HG03442 (cell line): ENCODE measurements at regions not wholly inside any gene's neighbourhood (a gene's known extent, or its start where the extent isn't known, plus 50 kb on each side); places are given as distances from the start of the nearest gene placed in this dataset.
"Not testable (repeated sequence)": the region's sequence is repeated elsewhere in the genome, so short reads cannot be mapped to it uniquely, and the experiment has no call there.

Experiments used
- ATAC-seq: cut with Tn5 transposase; IDR thresholded peaks from one replicate; pipeline ENCODE4 v1.9.1; 2021; ENCODE audit warnings: mild to moderate bottlenecking, moderate library complexity; ENCODE audit not compliant: unreplicated experiment

- no peak for ATAC-seq
These were observed 324.8 kb downstream of the QKI start for GRCh38 chr6:163739408-163739725.

- peak; percentile 78 for ATAC-seq
These were observed 324.3 kb downstream of the QKI start for GRCh38 chr6:163738725-163739407.

DNA sequence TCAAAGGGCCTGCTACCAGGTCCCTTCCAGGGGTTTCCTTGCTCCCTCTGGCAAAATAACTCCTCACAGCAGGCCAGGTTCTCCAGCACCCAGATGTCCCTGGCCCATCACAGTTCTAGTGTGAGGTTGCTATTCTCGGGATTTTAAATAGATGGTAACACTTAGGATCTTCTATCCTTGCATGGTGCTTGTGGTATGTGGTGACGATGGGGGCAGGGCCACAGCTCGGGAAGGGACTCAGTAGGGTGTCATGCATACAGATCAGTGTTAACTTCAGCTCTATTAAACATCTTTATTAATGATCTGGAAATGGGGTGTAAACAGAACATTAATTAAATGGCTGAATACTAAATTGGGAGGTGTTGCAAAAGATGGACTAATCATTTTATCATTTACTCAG is 323.8 kb downstream of the QKI start:
- ATAC-seq: no peak

DNA sequence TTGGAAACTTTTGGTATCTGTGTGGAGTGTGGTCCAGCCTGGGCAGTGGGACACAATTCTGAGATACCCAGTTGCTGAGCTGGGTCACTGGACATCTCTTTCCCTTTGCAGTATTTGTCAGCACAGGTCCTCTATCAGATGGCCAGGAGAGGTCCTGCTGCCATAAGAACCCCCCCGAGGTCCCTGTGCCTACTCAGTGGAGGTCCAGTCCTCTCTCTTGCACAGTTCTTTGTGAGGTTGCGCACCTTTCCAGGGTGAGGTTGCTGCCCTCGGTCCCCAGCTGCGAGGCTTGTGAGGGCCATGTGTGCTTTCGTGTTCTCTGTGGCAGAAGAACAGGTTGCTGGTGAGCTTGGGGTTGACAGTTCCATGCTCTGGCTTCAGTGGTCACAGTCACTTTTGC is 320.6 kb downstream of the QKI start:
- no peak for ATAC-seq

DNA sequence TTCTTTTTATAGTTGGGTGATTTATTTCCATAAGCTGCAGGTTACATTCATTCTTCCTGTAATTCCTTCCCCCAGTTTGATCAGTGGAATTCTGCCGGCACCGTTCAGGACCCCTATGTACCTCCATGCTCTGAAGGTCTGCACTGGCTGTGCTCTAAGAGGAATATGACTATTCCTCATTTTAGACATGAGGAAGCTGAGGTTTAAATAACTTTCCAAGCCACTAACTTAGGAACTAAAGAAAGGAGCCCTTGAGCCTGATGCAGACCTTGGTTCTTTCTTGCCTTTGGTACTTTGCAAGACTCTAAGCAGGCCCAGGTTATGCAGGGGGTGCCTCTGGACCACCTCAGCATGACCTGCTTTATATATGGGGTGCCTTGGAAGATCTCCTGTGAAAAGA is 318.5 kb downstream of the QKI start:
- no peak for ATAC-seq

DNA sequence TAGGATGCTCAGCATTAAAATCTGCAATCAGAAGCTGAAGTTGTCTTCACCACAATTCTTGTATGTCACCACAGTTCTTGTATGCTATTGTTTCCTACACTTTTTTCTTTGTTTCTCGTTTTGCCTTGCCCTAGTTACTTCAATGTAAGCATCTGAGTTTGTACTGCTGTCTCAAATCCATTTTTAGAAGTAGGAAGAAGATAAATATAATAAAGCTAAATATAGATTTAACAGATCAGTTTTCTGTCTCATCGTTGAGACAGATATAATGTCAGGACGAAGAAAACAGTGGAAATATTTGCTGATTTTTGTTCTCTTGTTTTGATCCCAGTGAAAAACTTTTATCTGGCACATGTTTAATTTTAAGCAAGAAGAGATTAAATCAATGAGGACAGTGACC is 318.0 kb downstream of the QKI start:
- no peak for ATAC-seq

DNA sequence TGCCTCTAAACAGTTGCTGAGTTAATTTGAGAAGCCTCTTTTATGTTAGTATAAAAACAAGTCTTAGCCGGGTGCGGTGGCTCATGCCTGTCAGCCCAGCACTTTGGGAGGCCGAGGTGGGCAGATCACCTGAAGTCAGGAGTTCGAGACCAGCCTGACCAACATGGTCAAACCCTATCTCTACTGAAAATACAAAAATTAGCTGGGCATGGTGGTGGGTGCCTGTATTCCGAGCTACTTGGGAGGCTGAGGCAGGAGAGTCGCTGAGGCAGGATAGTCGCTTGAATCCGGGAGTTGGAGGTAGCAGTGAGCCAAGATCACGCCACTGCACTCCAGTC is 317.5 kb downstream of the QKI start:
- ATAC-seq: not testable (repeated sequence)

DNA sequence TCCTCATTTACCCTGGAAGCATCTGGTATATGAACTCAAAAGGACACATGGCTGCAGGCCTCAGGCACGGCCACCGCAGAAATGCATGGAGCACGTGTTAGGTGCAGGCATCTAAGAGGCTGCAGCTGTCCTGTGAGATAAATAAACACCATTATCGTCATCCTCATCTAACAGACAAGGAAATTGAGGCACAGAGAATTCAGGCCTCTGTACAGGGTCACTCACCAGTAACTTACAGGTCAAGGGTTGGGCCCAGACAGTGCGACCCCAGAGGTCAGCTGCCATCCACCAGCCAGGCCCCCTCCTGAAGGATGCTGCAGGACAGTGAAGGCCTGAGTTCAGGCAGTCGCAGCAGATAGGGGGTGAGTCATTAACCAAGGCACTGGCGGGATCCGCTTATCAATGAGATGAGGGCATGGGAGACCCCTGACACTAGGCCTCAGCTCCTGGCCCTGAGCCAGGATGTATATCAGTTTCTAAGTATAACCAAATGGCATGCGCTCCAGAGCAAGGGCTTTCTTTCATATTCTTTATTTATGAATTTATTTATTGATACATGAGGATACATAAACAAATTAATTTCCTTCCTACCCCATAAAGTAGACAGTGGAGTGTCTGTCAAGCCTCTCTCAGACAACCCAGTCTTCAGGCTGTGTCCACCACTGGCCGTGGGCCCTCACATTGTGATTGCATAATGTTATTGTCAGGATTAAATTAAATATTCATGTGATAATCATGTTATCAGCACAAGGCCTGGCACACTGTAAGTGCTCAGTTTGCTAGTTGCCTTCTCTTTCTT is 316.9 kb downstream of the QKI start:
- no peak for ATAC-seq

DNA sequence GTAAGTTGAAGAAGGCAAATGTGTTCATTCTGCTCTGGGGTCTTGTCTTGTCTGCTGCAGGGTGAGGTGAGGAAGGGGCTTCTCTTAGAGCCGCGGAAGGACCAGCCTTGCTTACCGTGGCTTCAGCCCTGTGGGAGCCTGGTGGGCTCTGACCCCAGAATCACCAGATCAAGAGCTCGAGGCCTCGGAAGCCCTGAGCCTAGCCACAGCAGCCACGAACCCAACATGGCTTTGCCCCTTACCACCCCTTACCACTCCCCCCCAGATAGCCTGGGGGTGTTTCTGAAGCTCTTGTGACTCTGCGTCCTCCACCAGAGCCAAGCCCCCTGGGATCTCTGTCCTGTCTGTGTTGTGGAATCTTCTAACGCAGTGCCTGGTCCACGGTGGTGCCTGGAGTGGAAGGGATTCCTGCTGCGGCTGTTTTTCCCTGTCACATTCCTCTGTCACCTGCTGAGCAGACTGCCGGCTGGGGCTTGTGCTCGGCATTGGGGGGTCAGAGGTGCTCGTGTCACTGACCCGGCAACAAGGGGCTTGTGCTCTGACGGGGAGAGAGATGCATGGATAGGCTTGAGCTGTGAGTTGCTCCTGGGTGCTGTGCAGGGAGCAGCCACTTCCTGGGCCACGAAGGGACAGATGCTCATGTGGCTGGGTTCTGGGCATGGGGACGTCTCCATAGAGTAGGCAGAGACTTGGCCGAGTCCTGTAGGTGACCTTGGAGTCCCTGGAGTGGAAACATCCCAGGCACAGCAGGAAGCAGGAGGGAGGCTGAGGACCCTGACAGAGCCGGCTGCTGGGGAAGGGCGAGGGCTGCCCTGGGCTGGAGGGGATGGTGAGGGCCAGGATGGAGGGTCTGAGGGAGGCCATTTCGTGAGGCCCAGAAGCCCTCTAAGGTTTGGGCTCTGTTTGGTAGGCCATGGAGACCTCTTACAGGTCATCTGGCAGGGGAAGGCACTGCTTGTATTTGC is 316.0 kb downstream of the QKI start:
- ATAC-seq: no peak

GRCh38 chr6:163729127-163729872 is 314.8 kb downstream of the QKI start:
- ATAC-seq: no peak

GRCh38 chr6:163728442-163729126 is 314.1 kb downstream of the QKI start:
- ATAC-seq: no peak

- no peak for ATAC-seq
These were observed 311.6 kb downstream of the QKI start for GRCh38 chr6:163726037-163726695.

GRCh38 chr6:163725008-163725941 is 310.8 kb downstream of the QKI start:
- ATAC-seq: no peak

GRCh38 chr6:163724196-163724595 is 309.7 kb downstream of the QKI start:
- ATAC-seq: no peak

- ATAC-seq: no peak
These were observed 309.2 kb downstream of the QKI start for GRCh38 chr6:163723759-163724158.

- ATAC-seq: no peak
These were observed 307.6 kb downstream of the QKI start for GRCh38 chr6:163721922-163722692.

DNA sequence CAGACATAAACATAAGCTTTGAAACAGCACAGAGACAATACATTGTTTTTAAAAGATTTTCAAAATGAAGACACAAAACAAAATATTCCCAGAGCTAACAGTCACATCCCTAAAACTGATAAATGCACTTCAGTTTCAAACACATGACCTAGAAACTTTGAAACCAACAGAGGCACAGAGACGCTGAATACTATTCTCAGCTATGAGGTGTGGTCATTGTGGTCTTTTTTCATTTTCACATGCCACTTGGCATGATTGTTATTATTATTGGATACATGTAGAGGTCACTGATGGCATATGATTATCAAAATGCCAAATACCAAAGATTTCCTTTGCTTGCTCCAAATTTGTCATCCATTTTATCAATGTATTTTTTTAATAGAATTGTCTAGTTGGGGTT is 306.9 kb downstream of the QKI start:
- ATAC-seq: no peak
